GM23248 (cell line): ENCODE measurements at regions not wholly inside any gene's neighbourhood (a gene's known extent, or its start where the extent isn't known, plus 50 kb on each side); places are given as distances from the start of the nearest gene placed in this dataset.

Experiments used
- DNase-seq: peaks from one replicate; pipeline ENCODE4 v3.0.0-alpha.2; 2015
- H2AFZ ChIP-seq: fragments of 200-600 bp; sonication (generic); 2 replicates; pipeline ENCODE4 v1.6.1; 2016; ENCODE audit warnings: antibody characterized with exemption
- H3F3A ChIP-seq: fragments of 200-600 bp; sonication (generic); 2 replicates; pipeline ENCODE4 v1.6.1; 2016; ENCODE audit warnings: mild to moderate bottlenecking, antibody characterized with exemption, mixed run types; ENCODE audit not compliant: insufficient read depth
- H3K27ac ChIP-seq: fragments of 200-600 bp; sonication (generic); 2 replicates; pipeline ENCODE4 v1.5.1; 2016; ENCODE audit warnings: mild to moderate bottlenecking
- H3K27me3 ChIP-seq: fragments of 200-600 bp; sonication (generic); replicated peaks from 2 replicates; pipeline ENCODE4 v1.6.1; 2016; ENCODE audit warnings: mild to moderate bottlenecking; ENCODE audit not compliant: insufficient read depth
- H3K36me3 ChIP-seq: fragments of 200-600 bp; sonication (generic); 2 replicates; pipeline ENCODE4 v1.6.1; 2016; ENCODE audit warnings: low read depth, mild to moderate bottlenecking
- H3K4me1 ChIP-seq: fragments of 200-600 bp; sonication (generic); 2 replicates; pipeline ENCODE4 v1.6.1; 2016; ENCODE audit warnings: mild to moderate bottlenecking; ENCODE audit not compliant: insufficient read depth
- H3K4me2 ChIP-seq: fragments of 200-600 bp; sonication (generic); one replicate; pipeline ENCODE4 v1.6.1; 2016; ENCODE audit warnings: mild to moderate bottlenecking; ENCODE audit not compliant: unreplicated experiment
- H3K4me3 ChIP-seq: fragments of 200-600 bp; sonication (generic); 2 replicates; pipeline ENCODE4 v1.5.1; 2016; ENCODE audit warnings: mild to moderate bottlenecking
- H3K79me2 ChIP-seq: fragments of 200-600 bp; sonication (generic); 2 replicates; pipeline ENCODE4 v1.6.1; 2016; ENCODE audit warnings: mild to moderate bottlenecking; ENCODE audit not compliant: insufficient read depth
- H3K9ac ChIP-seq: fragments of 200-600 bp; sonication (generic); 2 replicates; pipeline ENCODE4 v1.6.1; 2016; ENCODE audit warnings: mild to moderate bottlenecking
- H3K9me2 ChIP-seq: fragments of 200-600 bp; sonication (generic); 2 replicates; pipeline ENCODE4 v1.6.1; 2016; ENCODE audit warnings: mixed run types, mild to moderate bottlenecking, moderate library complexity; ENCODE audit not compliant: insufficient read depth
- H3K9me3 ChIP-seq: fragments of 200-600 bp; sonication (generic); one replicate; pipeline ENCODE4 v1.6.1; 2017; ENCODE audit warnings: low read depth
- H4K20me1 ChIP-seq: fragments of 200-600 bp; sonication (generic); 2 replicates; pipeline ENCODE4 v1.6.0; 2016; ENCODE audit not compliant: insufficient read depth
- EZH2 ChIP-seq: fragments of 200-600 bp; sonication (generic); IDR thresholded peaks from 2 replicates; pipeline ENCODE4 v1.6.1; 2018; ENCODE audit warnings: antibody characterized with exemption, mild to moderate bottlenecking; ENCODE audit not compliant: insufficient read depth, poor library complexity, severe bottlenecking
- EZH2phosphoT487 ChIP-seq: fragments of 200-600 bp; sonication (generic); IDR thresholded peaks from 2 replicates; pipeline ENCODE4 v1.6.1; 2018; ENCODE audit warnings: antibody characterized with exemption, moderate library complexity, mild to moderate bottlenecking, low read depth; ENCODE audit not compliant: insufficient read depth
- WGBS, 2 experiments: methylation state at CpG; one replicate each; pipeline ENCODE4 v1.1.6; 2015 to 2017; ENCODE audit warnings: low lambda C conversion rate in 2 of 2, low coverage in 1 of 2; ENCODE audit errors: missing lambda C conversion rate in 2 of 2; 5-methylcytosine and 5-hydroxymethylcytosine counted together
- in situ Hi-C: fragments of 300-500 bp; cut with MboI; formaldehyde crosslinking; loops from 2 replicates; pipeline ENCODE4 v1.15.0; 2020

DNA sequence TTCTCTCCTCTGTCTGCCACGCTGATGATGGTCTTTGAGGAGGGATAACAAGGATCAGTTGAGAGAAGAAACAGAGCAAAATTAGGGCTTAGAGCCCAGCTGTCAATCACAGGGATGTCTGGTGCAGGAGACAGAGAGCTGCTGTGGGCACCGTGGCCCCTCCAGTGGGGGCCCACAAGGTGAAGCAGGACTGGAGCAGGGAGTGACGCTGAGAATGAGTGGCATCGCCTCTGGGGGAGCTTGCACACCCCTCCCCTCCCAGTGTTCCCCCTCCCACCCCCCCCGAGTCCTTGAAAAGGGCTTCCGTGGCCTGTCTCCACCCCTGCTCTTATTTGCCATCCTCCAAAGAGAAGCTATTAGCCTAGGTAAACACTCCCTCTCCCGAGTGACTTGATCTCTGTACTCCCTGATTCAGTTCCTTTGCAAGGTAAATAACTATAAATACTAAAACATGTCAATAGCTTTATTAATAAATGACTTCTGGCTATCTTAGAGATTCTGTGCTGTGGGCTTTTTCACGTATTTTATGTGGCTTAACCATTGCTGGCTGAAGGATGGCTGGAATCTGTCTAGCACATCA lies 440.0 kb downstream of the ZNF536 start:
- DNase-seq = no peak
- H3K9me2 ChIP-seq = no peaks in the 10 kb centered on the region
- no peaks in the 10 kb centered on the region for H3K27me3 ChIP-seq
- no peaks in the 10 kb centered on the region for H3F3A ChIP-seq
- no peaks in the 10 kb centered on the region for H3K9me3 ChIP-seq
- H3K9ac ChIP-seq = no peak overlapping the region
- no peaks in the 10 kb centered on the region for H3K79me2 ChIP-seq
- no peaks in the 10 kb centered on the region for H3K4me1 ChIP-seq
- H2AFZ ChIP-seq = no peak overlapping the region
- H3K36me3 ChIP-seq = no peaks in the 10 kb centered on the region
- WGBS, 2 experiments = 15 to 17% methylated on average over 6 to 8 of the region's 8 CpGs
- no peak overlapping the region for H3K4me2 ChIP-seq
- no peaks in the 10 kb centered on the region for H4K20me1 ChIP-seq
- no peak overlapping the region for H3K27ac ChIP-seq
- in situ Hi-C loops = no loop called here
- no peak overlapping the region for H3K4me3 ChIP-seq
- TF ChIP-seq EZH2 (no peak), EZH2phosphoT487 (no peak)

DNA sequence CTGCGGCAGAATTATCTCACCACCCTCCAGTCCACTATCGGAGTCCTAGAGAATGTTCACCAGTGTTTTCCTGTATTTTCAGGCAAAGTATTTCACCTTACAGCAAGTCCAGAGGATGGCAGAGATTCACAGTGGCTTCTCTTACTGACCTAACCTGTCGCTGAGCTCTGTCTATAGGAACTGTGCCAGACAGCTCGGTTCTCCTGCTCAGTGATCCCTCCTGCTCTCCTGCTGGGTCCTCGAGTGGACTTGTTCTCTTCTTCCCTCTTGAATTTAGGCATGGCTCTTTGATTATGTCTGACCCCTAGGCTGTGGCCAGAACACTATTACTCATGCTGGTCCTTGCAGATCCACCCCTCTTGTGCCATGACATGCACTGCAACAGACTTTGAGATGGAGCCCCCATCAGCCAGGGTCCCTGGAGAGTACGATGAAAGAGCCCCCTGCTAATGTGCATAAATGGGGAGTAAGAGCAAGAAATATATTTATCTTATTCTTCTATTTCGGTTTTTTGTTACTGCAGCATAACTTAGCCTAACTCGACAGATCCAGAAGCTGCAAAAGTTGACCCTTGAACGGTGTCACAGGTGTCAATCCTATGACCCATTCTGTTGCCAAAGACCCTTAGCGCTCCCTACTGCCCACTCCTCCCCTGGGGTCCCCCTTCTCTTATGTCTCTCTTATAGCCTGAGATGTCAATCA lies 439.4 kb downstream of the ZNF536 start:
- no peak overlapping the region for H3K9ac ChIP-seq
- in situ Hi-C loops = no loop called here
- no peaks in the 10 kb centered on the region for H3K9me3 ChIP-seq
- H3K36me3 ChIP-seq = no peaks in the 10 kb centered on the region
- no peak overlapping the region for H3K27ac ChIP-seq
- no peak overlapping the region for H3K4me3 ChIP-seq
- TF ChIP-seq EZH2 (no peak), EZH2phosphoT487 (no peak)
- H3K9me2 ChIP-seq = no peaks in the 10 kb centered on the region
- 47 to 48% methylated on average over 10 of the region's 10 CpGs for WGBS, 2 experiments
- DNase-seq = no peak
- no peaks in the 10 kb centered on the region for H4K20me1 ChIP-seq
- H3F3A ChIP-seq = no peaks in the 10 kb centered on the region
- no peaks in the 10 kb centered on the region for H3K4me1 ChIP-seq
- no peak overlapping the region for H3K4me2 ChIP-seq
- H2AFZ ChIP-seq = no peak overlapping the region
- no peaks in the 10 kb centered on the region for H3K27me3 ChIP-seq
- H3K79me2 ChIP-seq = no peaks in the 10 kb centered on the region

DNA sequence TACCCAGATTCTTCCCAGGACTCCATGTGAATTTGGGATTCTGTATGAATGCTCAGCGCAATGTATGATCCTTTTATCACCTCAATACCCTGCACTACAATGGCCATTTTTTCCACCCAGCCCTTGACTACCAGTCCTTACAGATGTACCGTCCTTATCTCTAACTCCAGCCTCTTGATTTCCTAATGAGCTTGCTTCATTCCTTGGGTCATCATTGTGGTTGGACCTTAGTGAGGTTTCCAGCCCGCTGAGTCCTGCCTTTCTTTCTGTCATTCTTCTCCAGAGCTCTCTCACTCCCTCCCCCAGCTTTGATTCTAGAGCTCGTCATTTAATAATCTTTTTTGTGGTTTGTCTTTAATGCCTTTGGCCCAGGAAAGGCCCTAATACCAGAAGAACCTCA lies 438.5 kb downstream of the ZNF536 start:
- Histone ChIP-seq H3K4me1 (no peaks in the 10 kb centered on the region), H3K27me3 (no peaks in the 10 kb centered on the region), H3F3A (no peaks in the 10 kb centered on the region), H4K20me1 (no peaks in the 10 kb centered on the region), H3K27ac (no peak overlapping the region), H3K4me2 (no peak overlapping the region), H3K36me3 (no peaks in the 10 kb centered on the region), H3K4me3 (no peak overlapping the region), H3K9me3 (no peaks in the 10 kb centered on the region), H3K9me2 (no peaks in the 10 kb centered on the region), H3K9ac (no peak overlapping the region), H2AFZ (no peak overlapping the region), H3K79me2 (no peaks in the 10 kb centered on the region)
- 30 to 39% methylated on average over 4 of the region's 4 CpGs for WGBS, 2 experiments
- TF ChIP-seq EZH2 = no peak
- TF ChIP-seq EZH2phosphoT487 = no peak
- in situ Hi-C loops = no loop called here
- DNase-seq = no peak

DNA sequence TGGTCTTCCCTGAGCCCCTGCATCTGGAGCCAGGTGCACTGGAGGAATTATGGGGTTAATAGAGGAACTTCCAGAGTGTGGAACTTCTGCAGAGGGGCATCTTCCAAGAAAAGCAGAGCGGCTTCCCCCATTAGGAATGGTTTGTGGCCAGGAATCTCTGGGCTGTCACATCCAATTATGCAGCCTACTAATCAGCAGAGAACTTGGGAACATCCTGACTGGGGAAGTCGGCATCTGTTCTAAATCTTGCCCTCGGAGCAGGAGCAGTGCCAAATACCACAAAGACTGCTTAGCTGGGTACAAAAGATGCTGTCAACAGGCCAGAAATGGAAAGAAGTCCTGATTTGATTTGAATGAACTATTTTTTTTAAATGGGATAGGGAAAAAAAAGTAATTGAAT lies 435.1 kb downstream of the ZNF536 start:
- no peaks in the 10 kb centered on the region for H3K36me3 ChIP-seq
- DNase-seq = no peak
- no peak for TF ChIP-seq EZH2phosphoT487
- TF ChIP-seq EZH2 = no peak
- no peak overlapping the region for H2AFZ ChIP-seq
- H3K4me2 ChIP-seq = no peak overlapping the region
- no peaks in the 10 kb centered on the region for H3K27me3 ChIP-seq
- H3K9ac ChIP-seq = no peak overlapping the region
- no peaks in the 10 kb centered on the region for H3F3A ChIP-seq
- H3K4me3 ChIP-seq = no peak overlapping the region
- H3K27ac ChIP-seq = no peak overlapping the region
- no peaks in the 10 kb centered on the region for H3K9me2 ChIP-seq
- no peaks in the 10 kb centered on the region for H3K79me2 ChIP-seq
- no peaks in the 10 kb centered on the region for H4K20me1 ChIP-seq
- in situ Hi-C loops = no loop called here
- H3K4me1 ChIP-seq = no peaks in the 10 kb centered on the region
- 12 to 20% methylated on average over 3 of the region's 3 CpGs for WGBS, 2 experiments
- no peaks in the 10 kb centered on the region for H3K9me3 ChIP-seq

DNA sequence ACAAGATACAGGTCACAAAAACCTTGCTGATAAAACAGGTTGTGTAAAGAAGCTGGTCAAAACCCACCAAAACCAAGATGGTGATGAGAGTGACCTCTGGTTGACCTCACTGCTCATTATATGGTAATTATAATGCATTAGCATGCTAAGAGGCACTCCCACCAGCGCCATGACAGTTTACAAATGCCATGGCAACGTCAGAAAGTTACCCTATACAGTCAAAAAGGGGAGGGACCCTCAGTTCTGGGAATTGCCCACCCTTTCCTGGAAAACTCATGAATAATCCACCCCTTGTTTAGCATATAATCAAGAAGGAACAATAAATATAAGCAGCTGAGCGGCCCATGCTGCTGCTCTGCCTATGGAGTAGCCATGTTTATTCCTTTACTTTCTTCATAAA lies 434.1 kb downstream of the ZNF536 start:
- H2AFZ ChIP-seq = no peak overlapping the region
- H3K4me3 ChIP-seq = no peak overlapping the region

More for the DNA sequence above, 434.1 kb downstream of the ZNF536 start:
- no peaks in the 10 kb centered on the region for H3K4me1 ChIP-seq
- H3K27me3 ChIP-seq = no peaks in the 10 kb centered on the region
- in situ Hi-C loops = no loop called here
- WGBS, 2 experiments = 34 to 37% methylated on average over 3 of the region's 3 CpGs
- H3K9me3 ChIP-seq = no peaks in the 10 kb centered on the region
- H3K4me2 ChIP-seq = no peak overlapping the region
- H3K27ac ChIP-seq = no peak overlapping the region
- H3K9me2 ChIP-seq = no peaks in the 10 kb centered on the region
- TF ChIP-seq EZH2 (no peak), EZH2phosphoT487 (no peak)
- no peak for DNase-seq
- no peak overlapping the region for H3K9ac ChIP-seq
- no peaks in the 10 kb centered on the region for H3F3A ChIP-seq
- H4K20me1 ChIP-seq = no peaks in the 10 kb centered on the region
- no peaks in the 10 kb centered on the region for H3K36me3 ChIP-seq
- no peaks in the 10 kb centered on the region for H3K79me2 ChIP-seq
